GM18498 (cell line): ENCODE measurements at regions not wholly inside any gene's neighbourhood (a gene's known extent, or its start where the extent isn't known, plus 50 kb on each side); places are given as distances from the start of the nearest gene placed in this dataset.

ENCODE experiments used
- ATAC-seq: cut with Tn5 transposase; IDR thresholded peaks from one replicate; pipeline ENCODE4 v1.9.1; 2021; ENCODE audit warnings: mild to moderate bottlenecking, moderate library complexity; ENCODE audit not compliant: unreplicated experiment

- no peak for ATAC-seq
Observed at GRCh38 chrX:10893366-10893765, 217.8 kb upstream of the HCCS start.

- no peak for ATAC-seq
Observed at GRCh38 chrX:10893976-10894375, 217.2 kb upstream of the HCCS start.

GRCh38 chrX:10897768-10898167 lies 213.4 kb upstream of the HCCS start:
- ATAC-seq = no peak

- ATAC-seq = no peak
Observed at GRCh38 chrX:10900585-10901289, 210.4 kb upstream of the HCCS start.

GRCh38 chrX:10901290-10901633 lies 209.9 kb upstream of the HCCS start:
- ATAC-seq = no peak

GRCh38 chrX:10902001-10902400 lies 209.1 kb upstream of the HCCS start:
- ATAC-seq = no peak

- ATAC-seq = no peak
Observed at GRCh38 chrX:10903523-10903922, 207.6 kb upstream of the HCCS start.

GRCh38 chrX:10904220-10904619 lies 206.9 kb upstream of the HCCS start:
- ATAC-seq = no peak

- ATAC-seq = no peak
Observed at GRCh38 chrX:10906866-10907265, 204.3 kb upstream of the HCCS start.

GRCh38 chrX:10922159-10922558 lies 189.0 kb upstream of the HCCS start:
- ATAC-seq = no peak

- no peak for ATAC-seq
Observed at GRCh38 chrX:10922835-10923234, 188.3 kb upstream of the HCCS start.

GRCh38 chrX:10923466-10923865 lies 187.7 kb upstream of the HCCS start:
- no peak for ATAC-seq

GRCh38 chrX:10926404-10926803 lies 184.7 kb upstream of the HCCS start:
- ATAC-seq = no peak

GRCh38 chrX:10926891-10927290 lies 184.2 kb upstream of the HCCS start:
- no peak for ATAC-seq

- ATAC-seq = no peak
Observed at GRCh38 chrX:10929747-10930146, 181.4 kb upstream of the HCCS start.

- ATAC-seq = no peak
Observed at GRCh38 chrX:10930151-10930550, 181.0 kb upstream of the HCCS start.

GRCh38 chrX:10931976-10932375 lies 179.2 kb upstream of the HCCS start:
- ATAC-seq = no peak

GRCh38 chrX:10932842-10933440 lies 178.2 kb upstream of the HCCS start:
- ATAC-seq = no peak

GRCh38 chrX:10935501-10935900 lies 175.6 kb upstream of the HCCS start:
- ATAC-seq = no peak

GRCh38 chrX:10936976-10937375 lies 174.2 kb upstream of the HCCS start:
- ATAC-seq = no peak

GRCh38 chrX:10938365-10938923 lies 172.7 kb upstream of the HCCS start:
- ATAC-seq = no peak

GRCh38 chrX:10939424-10939823 lies 171.7 kb upstream of the HCCS start:
- no peak for ATAC-seq
